Esophagus squamous epithelium (tissue), 5 donors: ENCODE measurements at regions not wholly inside any gene's neighbourhood (a gene's known extent, or its start where the extent isn't known, plus 50 kb on each side); places are given as distances from the start of the nearest gene placed in this dataset.

ENCODE experiments used
- DNase-seq: peaks from one replicate; lab custom pipeline; 2025; lab: John Stamatoyannopoulos, UW
- H3K27ac ChIP-seq, 4 donors: fragments of 200-600 bp; sonication (generic); one replicate each; pipeline ENCODE4 v1.5.1; 2016 to 2019; ENCODE audit warnings: mild to moderate bottlenecking in 1 of 4
- H3K27me3 ChIP-seq, 4 donors: fragments of 200-600 bp; sonication (generic); 1 replicate in 3 of 4; 2 replicates in 1 of 4; pipeline versions ENCODE4 v1.5.1 to v1.6.0; 2017 to 2021; ENCODE audit warnings: antibody characterized with exemption in 1 of 4
- H3K36me3 ChIP-seq, 3 donors: fragments of 200-600 bp; sonication (generic); one replicate each; pipeline ENCODE4 v1.5.1; 2016 to 2019
- H3K4me1 ChIP-seq, 3 donors: fragments of 200-600 bp; sonication (generic); one replicate each; pipeline ENCODE4 v1.5.1; 2017 to 2019
- H3K4me3 ChIP-seq, 4 donors: fragments of 200-600 bp; sonication (generic); 1 replicate in 3 of 4; 2 replicates in 1 of 4; pipeline ENCODE4 v1.5.1; 2016 to 2019; ENCODE audit warnings: mild to moderate bottlenecking in 2 of 4, moderate library complexity in 1 of 4
- H3K9me3 ChIP-seq, 3 donors: fragments of 200-600 bp; sonication (generic); one replicate each; pipeline ENCODE4 v1.5.1; 2016 to 2019
- POLR2A ChIP-seq, 4 donors: fragments of 450-650 bp; IDR thresholded peaks; one replicate each; pipeline ENCODE4 v1.6.1; 2017; ENCODE audit warnings: antibody characterized with exemption in 4 of 4, mild to moderate bottlenecking in 4 of 4, moderate library complexity in 3 of 4
- WGBS, 2 donors: methylation state at CpG; one replicate each; pipeline ENCODE4 v1.1.5; 2018; 5-methylcytosine and 5-hydroxymethylcytosine counted together
- intact Hi-C: fragments of 100-400 bp; cut with DNase I; formaldehyde crosslinking; loops from one replicate; pipeline ENCODE4 v1.15.0; 2022
- TF ChIP-seq, protein P1 (sequence below), 6 experiments: fragments of 450-650 bp in 4 of 6; fragments of 200-600 bp in 2 of 6; sonication (generic) in 2 of 6; IDR thresholded peaks; one replicate each; pipeline ENCODE4 v1.5.1; 2016 to 2019; ENCODE audit warnings: antibody characterized with exemption in 6 of 6, mild to moderate bottlenecking in 4 of 6, moderate library complexity in 4 of 6
- donor health status: DM: yes; HTN: yes; CAD: no.

DNA sequence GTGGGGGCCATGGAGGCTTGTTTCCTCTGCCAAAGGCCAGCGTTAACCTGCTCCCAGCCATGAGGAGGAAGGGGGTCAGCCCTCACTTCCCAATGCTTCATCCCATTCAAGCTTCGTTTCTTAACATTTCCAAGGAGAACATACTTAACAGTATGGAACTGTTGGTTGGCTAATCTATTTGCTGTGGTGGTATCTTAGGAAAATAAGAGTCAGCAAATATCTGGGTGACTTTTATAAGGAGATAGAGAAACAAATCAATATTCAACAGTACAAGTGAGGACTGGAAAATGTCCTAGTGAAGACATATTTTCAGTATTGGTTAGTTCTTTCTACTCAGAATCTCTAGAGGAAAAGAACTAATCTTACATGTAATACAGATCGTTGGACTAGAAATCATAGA is 223.8 kb upstream of the ARRDC4 start:
- Histone ChIP-seq H3K4me1 (no peaks in the 10 kb centered on the region), H3K36me3 (no peaks in the 10 kb centered on the region), H3K27me3 (no peaks in the 10 kb centered on the region), H3K4me3 (no peak overlapping the region), H3K9me3 (no peaks in the 10 kb centered on the region), H3K27ac (no peak overlapping the region)
- TF ChIP-seq, protein P1, sequence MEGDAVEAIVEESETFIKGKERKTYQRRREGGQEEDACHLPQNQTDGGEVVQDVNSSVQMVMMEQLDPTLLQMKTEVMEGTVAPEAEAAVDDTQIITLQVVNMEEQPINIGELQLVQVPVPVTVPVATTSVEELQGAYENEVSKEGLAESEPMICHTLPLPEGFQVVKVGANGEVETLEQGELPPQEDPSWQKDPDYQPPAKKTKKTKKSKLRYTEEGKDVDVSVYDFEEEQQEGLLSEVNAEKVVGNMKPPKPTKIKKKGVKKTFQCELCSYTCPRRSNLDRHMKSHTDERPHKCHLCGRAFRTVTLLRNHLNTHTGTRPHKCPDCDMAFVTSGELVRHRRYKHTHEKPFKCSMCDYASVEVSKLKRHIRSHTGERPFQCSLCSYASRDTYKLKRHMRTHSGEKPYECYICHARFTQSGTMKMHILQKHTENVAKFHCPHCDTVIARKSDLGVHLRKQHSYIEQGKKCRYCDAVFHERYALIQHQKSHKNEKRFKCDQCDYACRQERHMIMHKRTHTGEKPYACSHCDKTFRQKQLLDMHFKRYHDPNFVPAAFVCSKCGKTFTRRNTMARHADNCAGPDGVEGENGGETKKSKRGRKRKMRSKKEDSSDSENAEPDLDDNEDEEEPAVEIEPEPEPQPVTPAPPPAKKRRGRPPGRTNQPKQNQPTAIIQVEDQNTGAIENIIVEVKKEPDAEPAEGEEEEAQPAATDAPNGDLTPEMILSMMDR (IDR thresholded peaks at IDR 0.05), result no peak
- no peak for TF ChIP-seq POLR2A (IDR thresholded peaks at IDR 0.05)
- intact Hi-C loops, result no loop called here
- 51 to 74% methylated on average over 3 of the region's 3 CpGs for WGBS, 2 donors
- DNase-seq, result no peak

DNA sequence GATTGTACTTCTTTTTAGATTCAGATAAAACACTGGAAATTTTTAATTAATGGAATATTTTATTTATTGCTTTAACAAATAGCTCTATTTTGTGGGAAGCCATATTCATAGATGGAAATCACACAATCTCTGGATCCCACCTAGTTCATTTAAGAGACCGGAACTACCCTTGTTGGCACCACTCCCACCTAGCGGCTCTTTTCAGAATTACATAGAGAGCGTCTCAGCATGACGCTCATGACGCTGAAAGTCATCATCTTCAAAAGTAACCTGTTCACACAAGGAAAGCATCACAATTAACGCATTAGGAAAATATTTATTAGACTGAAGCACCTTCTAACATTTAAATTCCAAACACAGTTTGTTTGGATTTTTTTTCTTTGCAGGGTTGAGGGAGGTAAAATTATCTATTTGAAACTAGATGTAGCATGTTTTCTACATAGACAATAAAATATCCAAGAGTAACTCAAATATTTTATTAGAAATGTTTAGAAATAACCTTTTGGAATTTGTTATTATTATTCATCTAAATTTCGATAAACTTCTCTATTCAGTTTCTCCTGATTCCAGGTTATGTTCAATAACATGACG is 214.9 kb upstream of the ARRDC4 start:
- no peaks in the 10 kb centered on the region for H3K4me1 ChIP-seq
- no peak for TF ChIP-seq POLR2A (IDR thresholded peaks at IDR 0.05)
- TF ChIP-seq, protein P1 (IDR thresholded peaks at IDR 0.05), result peak in 4 of 6 experiments; percentile 19 to 39 (median 32)
- no peak for DNase-seq
- no peaks in the 10 kb centered on the region for H3K36me3 ChIP-seq
- no peak overlapping the region for H3K27ac ChIP-seq
- no peak overlapping the region for H3K4me3 ChIP-seq
- intact Hi-C loops, result no loop called here
- H3K27me3 ChIP-seq, result no peaks in the 10 kb centered on the region
- WGBS, 2 donors, result 61 to 62% methylated on average over 8 of the region's 8 CpGs
- no peaks in the 10 kb centered on the region for H3K9me3 ChIP-seq

DNA sequence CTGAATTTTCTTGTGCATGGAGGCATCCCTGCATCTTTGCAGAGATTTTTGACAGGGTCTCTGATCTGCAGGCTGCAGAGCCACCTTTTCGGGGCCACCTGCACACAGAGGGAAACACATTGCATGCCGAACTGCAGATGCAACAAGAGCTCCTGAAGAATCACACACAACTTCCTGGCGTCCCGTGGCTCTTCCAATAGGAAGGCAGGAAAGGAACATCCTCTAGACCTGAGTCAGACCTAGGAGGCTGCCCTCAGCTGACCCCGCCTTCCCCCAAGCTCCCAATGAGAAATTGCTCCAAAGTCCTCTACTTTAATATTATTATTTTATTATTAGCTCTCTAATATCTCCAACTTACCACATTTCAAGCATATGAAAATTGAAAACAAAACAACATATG is 213.2 kb upstream of the ARRDC4 start:
- Histone ChIP-seq H3K4me1 (no peaks in the 10 kb centered on the region), H3K9me3 (no peaks in the 10 kb centered on the region), H3K27ac (no peak overlapping the region), H3K27me3 (no peaks in the 10 kb centered on the region), H3K36me3 (no peaks in the 10 kb centered on the region), H3K4me3 (no peak overlapping the region)
- WGBS, 2 donors, result 25 to 77% methylated on average over 3 to 5 of the region's 5 CpGs
- TF ChIP-seq POLR2A (IDR thresholded peaks at IDR 0.05), result no peak
- TF ChIP-seq, protein P1 (IDR thresholded peaks at IDR 0.05), result no peak
- DNase-seq, result no peak
- intact Hi-C loops, result no loop called here

DNA sequence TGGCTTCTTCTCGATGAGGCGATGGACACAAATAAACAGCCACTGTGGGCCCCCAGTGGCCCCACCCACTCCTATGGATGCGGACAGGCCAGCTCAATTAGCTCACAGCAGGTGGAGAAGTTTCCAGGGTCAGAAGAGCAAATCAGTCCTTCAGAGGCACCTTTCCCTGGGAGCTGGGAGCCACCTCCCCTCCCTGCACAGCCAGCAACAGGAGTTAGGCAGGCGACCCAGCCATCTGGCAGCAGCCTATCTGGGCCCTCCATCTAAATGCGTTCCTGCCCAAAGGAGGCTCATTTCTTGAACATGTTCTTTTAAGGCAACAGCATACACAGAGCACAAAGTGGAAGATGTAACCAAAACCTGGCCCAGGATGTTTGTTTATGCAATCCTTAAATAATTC is 211.9 kb upstream of the ARRDC4 start:
- Histone ChIP-seq H3K36me3 (no peaks in the 10 kb centered on the region), H3K4me3 (no peak overlapping the region), H3K4me1 (no peaks in the 10 kb centered on the region), H3K27me3 (no peaks in the 10 kb centered on the region), H3K27ac (no peak overlapping the region), H3K9me3 (no peaks in the 10 kb centered on the region)
- WGBS, 2 donors, result 70 to 93% methylated on average over 3 to 5 of the region's 5 CpGs
- intact Hi-C loops, result no loop called here
- no peak for TF ChIP-seq POLR2A (IDR thresholded peaks at IDR 0.05)
- TF ChIP-seq, protein P1 (IDR thresholded peaks at IDR 0.05), result no peak
- DNase-seq, result no peak

DNA sequence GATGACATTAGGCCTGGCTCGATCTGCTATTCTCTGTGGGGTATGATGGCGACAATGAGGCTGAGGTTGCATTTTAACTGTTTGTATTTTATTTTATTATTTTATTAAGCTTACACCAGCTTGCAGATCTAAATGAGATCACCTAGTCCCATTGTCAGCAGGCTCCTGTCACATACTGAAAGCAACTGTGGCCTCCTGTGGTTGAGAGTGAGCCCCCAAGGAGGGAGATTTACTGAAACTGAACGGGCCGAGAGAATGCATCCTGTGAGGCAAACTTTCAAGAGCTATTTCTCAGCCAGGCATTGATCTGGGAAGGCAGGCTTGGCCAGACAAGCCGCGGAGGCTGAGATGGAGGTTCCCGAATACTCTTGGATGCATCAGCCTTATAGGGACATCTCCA is 210.4 kb upstream of the ARRDC4 start:
- TF ChIP-seq, protein P1 (IDR thresholded peaks at IDR 0.05), result no peak
- no peak for TF ChIP-seq POLR2A (IDR thresholded peaks at IDR 0.05)
- Histone ChIP-seq H3K4me1 (no peaks in the 10 kb centered on the region), H3K27ac (no peak overlapping the region), H3K9me3 (no peaks in the 10 kb centered on the region), H3K27me3 (no peaks in the 10 kb centered on the region), H3K4me3 (no peak overlapping the region), H3K36me3 (no peaks in the 10 kb centered on the region)
- DNase-seq, result no peak
- WGBS, 2 donors, result 71 to 72% methylated on average over 6 of the region's 7 CpGs
- intact Hi-C loops, result no loop called here
